Middle frontal gyrus (tissue), 1 donor: ENCODE measurements at regions not wholly inside any gene's neighbourhood (a gene's known extent, or its start where the extent isn't known, plus 50 kb on each side); places are given as distances from the start of the nearest gene placed in this dataset.

ENCODE experiments used
- DNase-seq: peaks from one replicate; pipeline ENCODE4 v3.0.0-alpha.2; 2015; ENCODE audit warnings: low spot score; ENCODE audit errors: extremely low spot score

DNA sequence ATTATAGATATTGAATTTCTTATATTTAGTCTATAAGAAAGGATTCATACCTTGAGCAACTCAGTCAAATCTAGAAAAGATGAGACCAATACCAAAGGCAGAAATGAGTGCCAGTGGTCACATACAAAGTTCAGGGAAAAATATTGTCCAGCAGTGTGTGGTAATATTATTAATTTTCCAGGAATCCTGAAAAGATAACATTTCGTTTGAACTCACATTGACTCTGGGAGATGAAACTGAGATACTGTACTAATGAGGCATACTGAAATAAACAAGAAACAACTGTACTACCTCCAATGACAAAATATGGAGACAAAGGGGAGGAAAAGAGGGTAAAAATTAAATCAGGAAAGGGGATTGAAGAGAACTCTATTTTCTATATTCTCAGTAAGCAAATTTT is 212.4 kb downstream of the TRAM1L1 start:
- no peak for DNase-seq

- DNase-seq = no peak
These were observed 213.1 kb downstream of the TRAM1L1 start for GRCh38 chr4:116872308-116872707.

GRCh38 chr4:116870686-116871085 is 214.7 kb downstream of the TRAM1L1 start:
- no peak for DNase-seq

- DNase-seq = no peak
These were observed 219.3 kb downstream of the TRAM1L1 start for GRCh38 chr4:116866106-116866505.

DNA sequence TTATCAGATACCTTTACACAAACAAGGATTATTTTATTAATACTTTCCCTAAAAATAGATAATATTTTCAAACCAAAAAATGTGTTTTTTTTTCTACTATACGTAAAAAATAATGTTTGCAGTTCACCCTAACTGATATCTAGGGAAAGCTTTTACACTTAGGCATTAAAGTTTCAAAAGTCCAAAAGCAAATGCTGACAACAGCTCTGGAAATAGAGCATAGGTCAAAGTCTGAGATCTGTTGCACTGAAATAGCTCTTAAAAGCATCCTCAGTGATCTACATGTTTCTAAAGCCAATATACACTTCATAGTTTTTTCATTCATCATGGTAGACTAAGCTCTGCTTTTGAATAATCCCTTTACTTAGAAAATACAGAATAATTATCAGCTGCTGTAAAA is 222.8 kb downstream of the TRAM1L1 start:
- DNase-seq = no peak

DNA sequence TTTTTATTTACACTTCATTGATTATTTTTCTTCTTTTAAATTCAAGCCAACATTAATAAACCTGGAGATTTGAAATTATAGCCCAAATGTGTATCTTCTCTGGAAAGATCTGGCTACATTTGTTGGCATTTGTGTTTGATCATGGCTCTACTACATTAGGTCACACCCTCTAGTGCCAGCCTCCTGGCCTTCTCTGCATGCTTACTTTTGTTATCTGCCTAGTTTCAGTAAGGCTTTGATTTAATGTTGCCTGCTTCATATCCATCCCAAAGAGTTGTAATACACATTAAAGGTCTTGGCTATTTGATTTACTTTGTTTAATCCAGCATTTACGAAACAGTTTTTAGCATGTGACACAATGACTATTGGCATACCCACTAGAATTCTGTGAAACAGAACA is 224.5 kb downstream of the TRAM1L1 start:
- no peak for DNase-seq

DNA sequence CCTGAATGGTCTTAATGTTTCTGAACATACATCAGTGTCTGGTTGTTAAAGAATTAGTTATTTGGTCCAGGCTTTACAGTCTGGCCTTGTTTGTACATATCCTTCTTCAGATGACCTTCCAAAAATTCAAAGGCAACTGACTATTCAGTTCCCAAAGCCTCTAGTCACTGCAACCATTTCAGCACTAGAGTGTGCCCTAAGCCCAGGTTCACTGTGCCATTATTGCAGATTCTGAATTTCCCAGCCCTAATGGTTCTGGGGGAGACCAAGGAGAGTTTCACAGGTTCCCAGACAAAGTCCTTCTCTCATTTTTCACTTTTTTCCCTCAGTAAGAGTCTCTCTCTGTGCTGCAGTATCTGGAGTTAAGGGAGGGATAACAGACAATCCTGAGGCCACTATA is 235.8 kb downstream of the TRAM1L1 start:
- no peak for DNase-seq

- DNase-seq = peak; percentile 5
These were observed 237.8 kb downstream of the TRAM1L1 start for GRCh38 chr4:116847616-116848015.

- no peak for DNase-seq
These were observed 245.6 kb downstream of the TRAM1L1 start for GRCh38 chr4:116839826-116840225.

GRCh38 chr4:116838609-116839008 is 246.8 kb downstream of the TRAM1L1 start:
- no peak for DNase-seq

DNA sequence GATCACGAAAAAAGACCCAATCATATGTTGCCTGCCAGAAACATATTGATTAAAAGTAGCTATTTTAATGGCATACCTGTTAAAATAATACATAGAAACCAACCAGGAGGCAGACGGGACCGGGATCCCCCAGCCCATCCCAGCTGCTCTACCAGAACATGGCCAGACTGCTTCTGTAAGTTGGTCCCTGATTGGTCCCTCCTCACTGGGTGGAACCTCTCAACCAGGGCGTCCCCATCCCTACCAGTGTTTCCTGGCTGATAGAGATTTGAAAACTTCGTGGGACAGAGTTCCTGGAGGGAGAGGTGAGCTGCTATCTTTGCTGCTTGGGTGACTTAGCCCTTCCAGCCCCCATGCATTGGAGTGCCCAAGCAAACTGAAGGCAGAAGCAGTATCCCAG is 256.2 kb downstream of the TRAM1L1 start:
- no peak for DNase-seq

GRCh38 chr4:116824172-116824571 is 261.2 kb downstream of the TRAM1L1 start:
- DNase-seq = no peak

GRCh38 chr4:116811730-116812129 is 273.6 kb downstream of the TRAM1L1 start:
- DNase-seq = no peak

- no peak for DNase-seq
These were observed 289.4 kb downstream of the TRAM1L1 start for GRCh38 chr4:116796022-116796421.

DNA sequence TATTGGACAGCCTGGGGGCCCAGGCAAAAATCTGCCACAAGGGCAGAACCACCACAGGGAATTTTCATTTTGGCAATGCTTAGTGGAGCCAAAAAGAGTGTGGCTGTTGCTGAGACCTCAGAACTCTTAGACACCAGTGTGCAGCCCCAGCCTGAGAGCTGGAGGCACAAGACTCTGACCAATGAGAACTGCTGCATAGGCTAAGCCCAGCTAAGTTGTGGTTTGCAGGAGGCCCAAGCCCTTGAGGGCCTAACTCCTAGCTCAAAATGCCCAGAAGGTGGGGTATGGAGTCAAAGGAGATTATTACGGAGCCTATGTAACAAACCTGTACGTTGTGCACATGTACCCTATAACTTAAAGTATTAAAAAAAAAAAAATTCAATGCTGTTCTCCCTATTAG is 296.7 kb downstream of the TRAM1L1 start:
- no peak for DNase-seq

DNA sequence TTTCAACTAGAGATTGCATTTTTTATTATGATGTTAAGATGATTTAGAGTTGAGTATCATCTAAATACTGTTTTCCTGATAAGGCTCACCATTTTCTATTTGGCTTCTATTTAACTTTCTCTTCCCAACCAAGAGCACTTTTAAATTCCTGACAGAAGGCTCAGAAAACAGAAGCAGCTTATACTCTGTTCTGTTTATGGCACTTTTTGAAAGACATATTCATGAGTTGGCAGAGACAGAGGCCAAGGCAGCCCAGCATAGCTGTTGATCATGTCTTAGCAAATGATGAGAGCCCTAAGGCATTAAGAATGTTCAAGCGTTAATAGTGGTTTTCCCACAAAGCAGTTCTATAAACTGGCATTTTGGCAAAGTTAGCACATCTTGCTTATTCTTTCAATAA is 330.3 kb downstream of the TRAM1L1 start:
- DNase-seq = no peak

GRCh38 chr4:116752027-116752426 is 333.3 kb downstream of the TRAM1L1 start:
- no peak for DNase-seq

DNA sequence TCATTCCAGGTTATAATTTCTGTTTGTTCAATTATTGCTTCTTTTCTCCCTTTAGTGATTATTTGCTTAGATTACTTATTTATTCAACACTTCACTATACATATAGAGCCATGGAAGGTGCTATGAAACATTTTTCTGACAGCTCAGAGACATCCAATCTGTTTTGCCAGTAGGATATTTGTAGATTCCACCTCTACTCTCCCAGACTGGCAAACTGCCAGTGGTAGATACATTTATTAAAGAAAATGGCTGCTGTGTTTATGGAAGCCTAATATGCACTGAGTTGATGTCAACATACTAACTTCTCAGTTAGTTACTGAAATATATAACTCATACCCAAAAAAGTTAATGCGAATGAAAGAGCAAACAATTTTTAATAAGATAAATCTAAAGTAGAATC is 348.6 kb downstream of the TRAM1L1 start:
- DNase-seq = no peak

- no peak for DNase-seq
These were observed 351.2 kb downstream of the TRAM1L1 start for GRCh38 chr4:116734178-116734577.

DNA sequence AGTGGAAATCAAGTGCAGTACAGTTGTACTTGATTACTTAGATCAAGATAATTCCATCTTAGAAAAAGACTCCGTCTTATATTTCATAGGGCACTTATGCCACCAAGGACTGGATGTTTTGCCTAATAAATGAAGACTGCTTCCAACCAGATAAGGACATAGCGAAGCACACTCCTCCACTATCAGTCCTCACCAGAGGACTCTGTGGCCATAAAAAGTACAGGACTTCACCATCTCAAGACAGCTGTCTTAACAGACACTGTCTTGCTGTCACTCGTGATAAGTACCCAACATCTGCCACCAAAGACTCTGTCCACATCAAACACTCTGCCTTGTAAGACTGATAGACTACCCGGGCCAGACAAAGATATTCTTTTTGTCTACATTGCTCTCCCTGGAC is 352.0 kb downstream of the TRAM1L1 start:
- DNase-seq = no peak

- no peak for DNase-seq
These were observed 358.9 kb downstream of the TRAM1L1 start for GRCh38 chr4:116726523-116726922.

DNA sequence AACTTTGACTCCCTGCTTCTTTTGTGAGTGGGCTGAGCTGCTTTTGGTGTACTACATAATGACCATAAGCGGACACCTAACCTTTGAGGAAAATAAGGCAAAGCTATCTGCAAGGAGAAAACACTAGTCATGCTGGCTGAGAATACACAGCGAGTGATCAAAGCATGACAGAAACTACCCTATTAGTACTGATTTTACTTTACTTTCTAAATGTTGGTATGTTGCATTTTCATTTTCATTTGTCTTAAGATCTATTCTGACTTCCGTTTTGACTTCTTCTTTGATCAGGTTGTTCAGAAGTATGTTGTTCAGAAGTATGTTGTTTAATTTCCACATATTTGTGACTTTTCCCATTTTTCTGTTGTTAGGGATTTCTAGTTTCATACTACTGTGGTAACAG is 361.1 kb downstream of the TRAM1L1 start:
- no peak for DNase-seq

DNA sequence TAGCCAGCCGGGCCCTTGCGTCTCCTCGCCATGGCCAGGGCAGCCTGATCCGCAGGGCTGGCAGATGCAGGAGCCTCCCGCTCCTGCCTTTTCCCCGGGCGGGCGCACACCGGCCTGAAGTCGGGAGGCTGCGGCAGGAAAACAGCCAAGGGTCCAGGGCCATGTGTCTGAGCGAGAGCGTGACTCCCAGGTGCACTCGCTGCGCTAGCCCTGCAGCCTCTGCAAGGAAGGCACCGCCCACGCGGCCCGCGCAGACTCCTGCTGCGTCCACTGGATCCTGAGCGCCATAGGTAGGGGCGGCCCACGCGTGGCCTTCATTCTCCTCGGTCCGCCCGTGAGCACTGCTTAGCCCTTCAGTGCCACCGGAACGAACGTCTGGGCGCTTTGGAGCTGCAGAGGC is 379.9 kb downstream of the TRAM1L1 start:
- no peak for DNase-seq

- no peak for DNase-seq
These were observed 382.4 kb downstream of the TRAM1L1 start for GRCh38 chr4:116702949-116703348.
